Spinal cord (tissue), 9 donors: ENCODE measurements at regions not wholly inside any gene's neighbourhood (a gene's known extent, or its start where the extent isn't known, plus 50 kb on each side); places are given as distances from the start of the nearest gene placed in this dataset.

Experiments used
- DNase-seq, 6 donors: peaks; one replicate each; pipeline versions ENCODE4 v3.0.0 to v3.0.0-alpha.2; 2013 to 2015; ENCODE audit warnings: low spot score in 6 of 6, low read depth in 4 of 6
- H3K27ac ChIP-seq: one replicate; pipeline ENCODE4 v1.5.1; 2013; ENCODE audit warnings: low read depth, low read length, control low read depth
- H3K27me3 ChIP-seq: one replicate; pipeline ENCODE4 v1.6.1; 2013; ENCODE audit warnings: low read length; ENCODE audit not compliant: control insufficient read depth, insufficient read depth
- H3K36me3 ChIP-seq: one replicate; pipeline ENCODE4 v1.6.1; 2013; ENCODE audit warnings: low read length; ENCODE audit not compliant: control insufficient read depth, insufficient read depth
- H3K4me1 ChIP-seq: one replicate; pipeline ENCODE4 v1.6.1; 2013; ENCODE audit warnings: low read length; ENCODE audit not compliant: control insufficient read depth, insufficient read depth
- H3K4me3 ChIP-seq: one replicate; pipeline ENCODE4 v1.5.1; 2013; ENCODE audit warnings: low read depth, low read length, control low read depth
- H3K9me3 ChIP-seq: one replicate; pipeline ENCODE4 v1.6.1; 2013; ENCODE audit warnings: low read length; ENCODE audit not compliant: control insufficient read depth, insufficient read depth
- WGBS: methylation state at CpG from one replicate; pipeline ENCODE4 v1.1.5; 2013; ENCODE audit warnings: missing lambda C conversion rate; ENCODE audit not compliant: insufficient coverage; 5-methylcytosine and 5-hydroxymethylcytosine counted together
- donor health status: healthy.

DNA sequence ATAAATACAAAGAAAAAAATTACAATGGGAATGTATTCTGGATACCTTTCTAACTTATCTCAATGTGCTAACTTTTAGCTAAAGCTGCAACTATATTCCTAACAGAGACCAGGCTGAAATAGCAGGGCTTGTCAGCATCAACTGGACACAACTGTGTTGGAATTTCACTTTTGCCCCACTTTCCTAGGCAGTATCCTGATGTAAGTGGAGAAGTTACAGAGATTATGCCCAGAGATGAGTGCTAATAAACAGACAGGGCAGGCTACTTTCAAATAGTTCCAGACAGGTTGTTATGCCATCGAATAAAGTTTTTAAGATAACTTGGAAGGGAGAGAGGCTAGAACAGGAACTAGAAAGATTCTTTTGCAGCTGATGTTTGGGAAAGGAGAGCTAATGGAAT lies 201.9 kb downstream of the KCTD12 start:
- no peaks in the 10 kb centered on the region for H3K36me3 ChIP-seq
- H3K27ac ChIP-seq = no peak overlapping the region
- H3K4me3 ChIP-seq = no peak overlapping the region
- H3K4me1 ChIP-seq = no peaks in the 10 kb centered on the region
- no CpG with 5 or more reads among the region's 1 CpG for WGBS
- no peaks in the 10 kb centered on the region for H3K9me3 ChIP-seq
- DNase-seq = no peak
- H3K27me3 ChIP-seq = no peaks in the 10 kb centered on the region

DNA sequence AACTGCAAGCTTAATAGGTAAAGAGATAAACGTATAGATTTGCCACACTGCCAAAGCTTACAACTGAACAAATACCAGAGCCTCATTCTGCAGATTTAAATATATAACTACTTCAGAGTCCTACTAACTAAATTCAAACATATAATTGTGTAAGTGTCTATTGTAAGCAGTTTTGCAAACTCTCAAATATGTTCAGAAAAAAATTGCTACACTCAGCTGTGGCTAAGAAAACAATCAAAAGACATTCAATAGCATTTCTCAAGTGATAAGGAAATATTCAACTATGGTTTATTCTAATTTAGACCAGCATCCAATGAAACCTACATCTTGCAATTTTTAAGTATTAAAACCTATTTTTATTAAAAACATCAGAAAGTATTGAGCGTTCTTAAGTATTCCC lies 202.4 kb downstream of the KCTD12 start:
- WGBS = no CpG with 5 or more reads among the region's 2 CpGs
- no peak for DNase-seq
- Histone ChIP-seq H3K9me3 (no peaks in the 10 kb centered on the region), H3K27ac (no peak overlapping the region), H3K4me3 (no peak overlapping the region), H3K27me3 (no peaks in the 10 kb centered on the region), H3K36me3 (no peaks in the 10 kb centered on the region), H3K4me1 (no peaks in the 10 kb centered on the region)

DNA sequence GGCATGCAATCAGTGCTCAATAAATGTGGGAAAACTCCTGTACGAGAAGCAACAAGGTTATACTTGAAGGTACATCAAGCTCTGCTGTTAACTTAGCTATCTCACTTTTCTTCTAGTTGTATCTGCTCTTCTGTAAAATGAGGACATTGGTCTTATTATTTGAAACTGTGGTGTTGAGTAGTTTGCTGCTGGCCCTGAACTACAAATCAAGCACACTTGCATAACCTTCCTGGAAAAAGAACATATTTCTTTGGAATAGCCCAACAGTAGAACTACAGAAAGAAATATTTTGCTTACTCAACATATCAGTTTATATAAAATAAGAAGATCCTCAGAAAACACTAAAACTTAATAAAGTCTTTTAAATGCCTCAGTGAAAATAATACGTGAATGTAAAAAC lies 203.0 kb downstream of the KCTD12 start:
- Histone ChIP-seq H3K27ac (no peak overlapping the region), H3K36me3 (no peaks in the 10 kb centered on the region), H3K4me3 (no peak overlapping the region), H3K9me3 (no peaks in the 10 kb centered on the region), H3K27me3 (no peaks in the 10 kb centered on the region), H3K4me1 (no peaks in the 10 kb centered on the region)
- no CpG with 5 or more reads among the region's 2 CpGs for WGBS
- DNase-seq = no peak

DNA sequence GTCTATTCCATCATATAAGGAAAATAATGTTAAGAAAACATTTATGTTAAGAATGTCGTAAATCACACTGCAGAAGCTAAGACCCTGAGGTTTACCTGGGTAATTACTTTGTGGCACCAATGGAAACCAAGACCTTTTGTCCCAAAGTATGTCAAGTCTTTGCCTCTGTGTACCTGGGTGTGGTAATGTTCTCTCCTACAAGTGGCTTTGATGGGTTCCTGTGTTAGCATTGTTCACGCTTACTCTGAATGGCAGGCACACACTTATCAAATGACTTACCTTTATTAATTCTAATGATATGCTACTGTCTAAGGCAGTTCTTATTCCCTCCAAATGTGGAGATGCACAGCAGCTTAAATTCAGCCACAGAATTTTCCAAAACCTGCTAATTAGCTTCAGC lies 206.1 kb downstream of the KCTD12 start:
- Histone ChIP-seq H3K9me3 (no peaks in the 10 kb centered on the region), H3K27ac (no peak overlapping the region), H3K27me3 (no peaks in the 10 kb centered on the region), H3K36me3 (no peaks in the 10 kb centered on the region), H3K4me3 (no peak overlapping the region), H3K4me1 (no peaks in the 10 kb centered on the region)
- DNase-seq = no peak
- WGBS = no CpG with 5 or more reads among the region's 2 CpGs

DNA sequence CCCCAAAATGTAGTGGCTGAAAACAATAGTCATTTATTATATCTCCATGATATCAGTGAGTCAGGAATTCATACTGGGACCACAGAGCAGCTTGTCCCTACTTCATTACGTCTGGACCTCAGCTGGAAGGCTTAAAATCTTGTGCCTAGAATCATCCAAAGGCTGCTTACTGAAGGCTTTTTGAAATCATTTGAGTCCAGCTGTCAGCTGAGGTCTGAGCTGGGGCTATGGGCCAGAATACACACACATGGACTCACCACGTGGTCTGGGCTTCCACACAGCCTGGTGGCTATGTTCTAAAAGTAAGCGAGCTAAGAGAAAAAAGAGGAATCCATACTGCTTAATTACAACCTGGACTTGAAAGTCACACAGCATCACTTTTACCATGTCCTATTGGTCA lies 209.2 kb downstream of the KCTD12 start:
- Histone ChIP-seq H3K27me3 (no peaks in the 10 kb centered on the region), H3K4me1 (no peaks in the 10 kb centered on the region), H3K27ac (no peak overlapping the region), H3K9me3 (peaks cover 2% of the 10 kb centered on the region), H3K4me3 (no peak overlapping the region), H3K36me3 (no peaks in the 10 kb centered on the region)
- WGBS = 51% methylated on average over 3 of the region's 3 CpGs
- DNase-seq = peak in 1 of 6 donors; percentile 62

DNA sequence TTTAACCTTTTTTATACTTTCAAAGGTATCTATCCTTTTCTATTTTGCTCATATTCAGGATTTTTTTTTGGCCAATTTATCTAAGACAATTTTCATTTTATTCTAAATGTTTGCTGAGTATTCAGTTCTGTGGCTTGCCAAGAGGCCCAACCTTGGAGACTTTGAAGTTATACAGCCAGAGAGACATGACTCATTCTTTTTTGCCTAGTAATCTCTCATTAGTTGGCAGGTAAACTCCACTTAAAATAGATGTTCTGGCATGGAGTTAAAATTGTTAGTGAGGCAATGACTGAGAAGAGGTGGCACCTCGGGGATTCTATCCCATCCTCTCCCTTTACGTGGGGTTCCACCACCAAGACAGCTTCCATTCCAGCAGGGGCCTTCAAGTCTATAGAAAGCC lies 213.8 kb downstream of the KCTD12 start:
- Histone ChIP-seq H3K4me3 (no peak overlapping the region), H3K27ac (no peak overlapping the region), H3K36me3 (no peaks in the 10 kb centered on the region), H3K9me3 (peaks cover 2% of the 10 kb centered on the region), H3K4me1 (no peaks in the 10 kb centered on the region), H3K27me3 (no peaks in the 10 kb centered on the region)
- DNase-seq = no peak
- WGBS = 100% methylated on average over 2 of the region's 2 CpGs

DNA sequence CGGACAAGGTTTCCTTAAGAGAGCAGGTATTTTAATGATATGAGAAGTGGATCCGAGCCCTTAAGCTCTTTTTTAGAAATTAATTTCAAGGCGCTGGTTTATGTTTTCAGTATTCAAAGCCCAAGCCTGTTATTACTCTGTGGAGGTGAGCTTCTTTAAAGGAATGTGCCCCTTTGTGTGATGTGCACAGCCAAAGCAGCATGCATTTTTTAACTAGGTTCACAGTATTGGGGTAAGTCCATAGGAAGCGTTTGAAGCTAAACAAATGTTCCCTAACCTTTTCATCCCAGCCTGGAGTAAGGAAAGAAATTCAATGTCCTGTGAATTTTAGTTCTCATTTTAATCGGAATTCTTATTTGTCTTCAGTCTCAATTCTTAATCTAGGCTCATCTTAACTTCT lies 217.5 kb downstream of the KCTD12 start:
- WGBS = 95% methylated on average over 3 of the region's 5 CpGs
- H3K4me1 ChIP-seq = no peaks in the 10 kb centered on the region
- DNase-seq = no peak
- H3K36me3 ChIP-seq = no peaks in the 10 kb centered on the region
- H3K9me3 ChIP-seq = peaks cover under 1% of the 10 kb centered on the region
- H3K27me3 ChIP-seq = no peaks in the 10 kb centered on the region
- H3K27ac ChIP-seq = no peak overlapping the region
- no peak overlapping the region for H3K4me3 ChIP-seq

DNA sequence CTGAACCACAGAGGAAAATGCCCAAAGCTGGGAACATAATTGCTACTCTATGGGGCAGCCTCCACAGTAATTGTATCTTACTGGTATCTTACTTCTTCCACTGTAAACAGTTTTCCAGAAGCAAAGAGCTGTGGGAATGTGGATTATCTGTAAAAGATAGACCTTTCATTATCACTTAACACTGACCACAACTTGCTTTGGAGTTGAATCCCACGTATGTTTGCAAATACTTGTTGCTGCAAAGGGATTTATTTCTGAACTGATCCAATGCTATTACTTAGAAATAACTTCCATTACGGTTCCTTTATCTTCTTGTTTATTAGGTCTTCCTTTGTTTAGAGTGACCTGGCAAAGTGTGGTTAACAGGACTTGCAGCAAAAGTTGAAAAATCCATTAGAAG lies 218.1 kb downstream of the KCTD12 start:
- Histone ChIP-seq H3K27me3 (no peaks in the 10 kb centered on the region), H3K4me3 (no peak overlapping the region), H3K9me3 (no peaks in the 10 kb centered on the region), H3K4me1 (no peaks in the 10 kb centered on the region), H3K27ac (no peak overlapping the region), H3K36me3 (no peaks in the 10 kb centered on the region)
- WGBS = no CpG with 5 or more reads among the region's 2 CpGs
- no peak for DNase-seq

DNA sequence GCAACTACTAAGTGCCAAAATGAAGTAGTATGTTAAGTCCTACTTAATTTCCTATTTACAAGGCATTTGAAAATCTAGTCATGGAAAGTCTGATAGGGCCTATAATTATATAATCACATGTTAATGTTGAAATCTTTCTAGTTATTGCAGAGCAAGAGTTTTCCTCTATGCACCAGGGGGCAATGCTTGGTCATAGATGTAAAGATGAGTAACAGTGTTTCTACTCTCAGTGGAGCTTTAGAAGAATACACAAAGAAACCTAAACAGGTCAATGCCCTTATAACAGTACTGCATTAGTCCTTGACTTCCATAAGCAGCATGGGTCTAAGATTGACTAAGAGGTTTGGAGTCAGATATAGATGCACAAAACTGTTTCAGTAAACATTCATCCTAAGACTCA lies 218.7 kb downstream of the KCTD12 start:
- Histone ChIP-seq H3K4me3 (no peak overlapping the region), H3K36me3 (no peaks in the 10 kb centered on the region), H3K4me1 (no peaks in the 10 kb centered on the region), H3K27me3 (no peaks in the 10 kb centered on the region), H3K9me3 (no peaks in the 10 kb centered on the region), H3K27ac (no peak overlapping the region)
- no peak for DNase-seq

DNA sequence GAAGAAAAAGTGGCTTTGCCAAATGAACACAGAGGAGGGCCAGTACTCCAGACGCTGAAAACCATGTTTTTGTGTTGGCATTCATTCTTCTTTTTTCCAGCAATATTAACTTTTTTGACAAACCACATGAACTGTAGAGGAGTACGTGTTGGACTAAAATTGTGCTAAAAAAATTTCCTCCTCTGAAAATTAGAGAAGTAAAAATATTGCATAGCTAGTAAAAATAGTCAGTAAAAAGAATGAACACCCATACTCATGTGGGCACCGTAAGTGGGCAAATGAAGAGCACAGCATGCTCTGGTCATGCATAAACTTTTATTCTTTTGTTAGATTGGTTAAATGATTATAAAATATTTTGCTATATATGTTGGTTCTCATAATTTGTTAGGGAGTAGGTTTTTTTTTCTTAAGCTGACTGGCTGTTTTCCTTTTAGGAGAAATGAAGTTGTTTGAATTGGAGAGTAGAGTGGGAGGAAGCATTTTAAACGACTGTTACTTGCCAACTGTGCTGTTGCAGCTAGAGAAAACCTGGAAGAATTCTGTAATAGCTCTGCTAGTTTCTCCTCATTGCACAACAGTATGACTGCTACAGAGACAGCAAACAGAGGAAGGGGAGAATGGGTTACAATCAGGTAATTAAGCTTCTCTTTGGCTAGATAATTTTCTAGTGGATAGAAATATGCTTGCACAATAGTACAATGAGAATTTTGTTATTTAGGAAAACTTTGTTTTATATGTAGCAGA lies 222.4 kb downstream of the KCTD12 start:
- H3K4me3 ChIP-seq = no peak overlapping the region
- no peaks in the 10 kb centered on the region for H3K27me3 ChIP-seq
- WGBS = no CpG with 5 or more reads among the region's 4 CpGs
- H3K36me3 ChIP-seq = no peaks in the 10 kb centered on the region
- DNase-seq = peak in 2 of 6 donors; percentile 58 to 65
- H3K9me3 ChIP-seq = no peaks in the 10 kb centered on the region
- peak overlapping the region; percentile 18 for H3K27ac ChIP-seq
- no peaks in the 10 kb centered on the region for H3K4me1 ChIP-seq
